HepG2 (cell line): ENCODE measurements at regions not wholly inside any gene's neighbourhood (a gene's known extent, or its start where the extent isn't known, plus 50 kb on each side); places are given as distances from the start of the nearest gene placed in this dataset.

ENCODE experiments used
- ATAC-seq: fragments of 200-7000 bp; cut with Tn5 transposase; 3 replicates; pipeline ENCODE4 v1.9.1; 2020; ENCODE audit warnings: mild to moderate bottlenecking, moderate library complexity
- BruUV-seq: library from RNA; stranded (reverse); fragments of 400-500 nt; replicated peaks from 2 replicates; lab custom pipeline; 2021; lab: Mats Ljungman, UMichigan
- CTCF ChIA-PET: fragments of 300-600 bp; formaldehyde crosslinking; extraction: SDS; loops from one replicate; lab custom pipeline; 2021; ENCODE audit warnings: low total read pairs, inconsistent platforms, low intra/inter-chr PET ratio; lab: Yijun Ruan, JAX
- POLR2A ChIA-PET: fragments of 350-600 bp; sonication (Branson Sonifier 250); formaldehyde crosslinking; loops from one replicate; lab custom pipeline; 2020; ENCODE audit warnings: antibody characterized with exemption, inconsistent platforms; lab: Yijun Ruan, JAX
- DNase-seq: peaks from one replicate; pipeline ENCODE4 v3.0.0-alpha.2; 2015; ENCODE audit warnings: low spot score
- FAIRE-seq: peaks from 3 replicates; lab custom pipeline; 2011; peaks lifted over from hg19 to GRCh38; lab: Jason Lieb, UNC
- H2AFZ ChIP-seq: one replicate; pipeline ENCODE4 v1.6.1; 2011; ENCODE audit warnings: low read length, inconsistent platforms
- H3K27ac ChIP-seq: fragments of 300-600 bp; 3 replicates; pipeline ENCODE4 v1.8.0; 2011; ENCODE audit warnings: mixed run types, mild to moderate bottlenecking, mixed read lengths, low read length, inconsistent platforms; ENCODE audit not compliant: insufficient read depth; ENCODE audit errors: extremely low read length
- H3K27me3 ChIP-seq, 2 experiments: fragments of 200-600 bp in 1 of 2; 2 replicates in 1 of 2; 3 replicates in 1 of 2; pipeline versions ENCODE4 v1.6.0 to v1.8.0; 2011; ENCODE audit warnings: low read length in 2 of 2, mild to moderate bottlenecking in 2 of 2, moderate library complexity in 2 of 2, inconsistent platforms in 1 of 2; ENCODE audit not compliant: insufficient read depth in 2 of 2, control insufficient read depth in 1 of 2
- H3K36me3 ChIP-seq, 2 experiments: fragments of 200-600 bp in 1 of 2; replicated peaks in 1 of 2; 2 replicates in 1 of 2; 3 replicates in 1 of 2; pipeline versions ENCODE4 v1.5.1 to v1.8.0; 2011; ENCODE audit warnings: low read length in 2 of 2, inconsistent platforms in 1 of 2; ENCODE audit not compliant: insufficient read depth in 2 of 2, control insufficient read depth in 1 of 2
- H3K4me1 ChIP-seq: 2 replicates; pipeline ENCODE4 v1.5.1; 2012; ENCODE audit warnings: low read length, inconsistent platforms; ENCODE audit not compliant: insufficient read depth
- H3K4me2 ChIP-seq: 2 replicates; pipeline ENCODE4 v1.6.0; 2011; ENCODE audit warnings: low read depth, low read length, inconsistent platforms
- H3K4me3 ChIP-seq, 3 experiments: fragments of 200-600 bp in 1 of 3; sonication (generic), shearing (Covaris generic) in 1 of 3; replicated peaks in 1 of 3; 2 replicates each; pipeline ENCODE4 v1.5.1; 2011 to 2016; ENCODE audit warnings: low read length in 3 of 3, inconsistent platforms in 2 of 3, low read depth in 2 of 3, mild to moderate bottlenecking in 2 of 3, control low read depth in 1 of 3, mixed read lengths in 1 of 3; ENCODE audit not compliant: insufficient read depth in 1 of 3
- H3K79me2 ChIP-seq: one replicate; pipeline ENCODE4 v1.6.1; 2011; ENCODE audit warnings: low read length, inconsistent platforms; ENCODE audit not compliant: insufficient read depth
- H3K9ac ChIP-seq: 2 replicates; pipeline ENCODE4 v1.6.0; 2011; ENCODE audit warnings: mild to moderate bottlenecking, low read depth, low read length, inconsistent platforms; ENCODE audit not compliant: insufficient read depth
- H3K9me3 ChIP-seq: 2 replicates; pipeline ENCODE4 v1.5.1; 2012; ENCODE audit warnings: mild to moderate bottlenecking, low read length
- H4K20me1 ChIP-seq: 2 replicates; pipeline ENCODE4 v1.6.0; 2011; ENCODE audit warnings: inconsistent platforms, mild to moderate bottlenecking, low read length, moderate library complexity; ENCODE audit not compliant: insufficient read depth
- CHD4 ChIP-seq: fragments of 200-600 bp; sonication (generic); IDR thresholded peaks from 2 replicates; pipeline ENCODE4 v1.7.0; 2017; ENCODE audit warnings: mild to moderate bottlenecking, low read length, borderline replicate concordance
- DMTF1 ChIP-seq: sonication (generic); formaldehyde crosslinking; IDR thresholded peaks from 2 replicates; pipeline ENCODE4 v1.4.0; 2020; ENCODE audit warnings: mild to moderate bottlenecking, missing genetic modification reagents
- HNRNPK ChIP-seq: fragments of 200-400 bp; formaldehyde crosslinking; IDR thresholded peaks from 2 replicates; pipeline ENCODE4 v1.6.1; 2018; ENCODE audit warnings: low read length, low read depth, moderate library complexity, mild to moderate bottlenecking; ENCODE audit not compliant: poor library complexity, severe bottlenecking
- KMT2B ChIP-seq: IDR thresholded peaks from 2 replicates; pipeline ENCODE4 v1.6.1; 2016; ENCODE audit warnings: missing genetic modification reagents, missing compliant biosample characterization
- PAXIP1 ChIP-seq: sonication (generic); formaldehyde crosslinking; conservative IDR thresholded peaks from 2 replicates; pipeline ENCODE4 v1.4.0; 2020; ENCODE audit warnings: mild to moderate bottlenecking, missing genetic modification reagents, moderate library complexity
- RARG ChIP-seq: sonication (generic); formaldehyde crosslinking; IDR thresholded peaks from 2 replicates; pipeline ENCODE4 v1.4.0; 2020; ENCODE audit warnings: low read depth, mild to moderate bottlenecking, missing genetic modification reagents
- RFXAP ChIP-seq: sonication (generic); formaldehyde crosslinking; IDR thresholded peaks from 2 replicates; pipeline ENCODE4 v1.4.0; 2020; ENCODE audit warnings: missing genetic modification reagents, borderline replicate concordance
- SP4 ChIP-seq: sonication (generic); formaldehyde crosslinking; IDR thresholded peaks from 2 replicates; pipeline ENCODE4 v1.8.1; 2023; ENCODE audit warnings: mild to moderate bottlenecking, missing genetic modification reagents
- ZBTB49 ChIP-seq: sonication (generic); formaldehyde crosslinking; IDR thresholded peaks from 2 replicates; pipeline ENCODE4 v1.4.0; 2020; ENCODE audit warnings: missing genetic modification reagents, borderline replicate concordance
- ZNF326 ChIP-seq: sonication (generic); formaldehyde crosslinking; IDR thresholded peaks from 2 replicates; pipeline ENCODE4 v1.4.0; 2020; ENCODE audit warnings: missing genetic modification reagents, borderline replicate concordance
- ZNF574 ChIP-seq: sonication (generic); formaldehyde crosslinking; IDR thresholded peaks from 2 replicates; pipeline ENCODE4 v1.4.0; 2020; ENCODE audit warnings: missing genetic modification reagents
- WGBS: methylation state at CpG from one replicate; pipeline ENCODE4 v1.1.6; 2017; ENCODE audit warnings: low lambda C conversion rate; 5-methylcytosine and 5-hydroxymethylcytosine counted together
- in situ Hi-C: cut with HindIII; loops from 2 replicates; pipeline ENCODE4 v1.10.0; 2017; ENCODE audit warnings: low pct_unique_long_range_greater_than_20kb; ENCODE audit not compliant: extremely low pct_ligation_motif_present
- intact Hi-C: fragments of 100-400 bp; cut with micrococcal nuclease; formaldehyde crosslinking; loops from one replicate; pipeline ENCODE4 v1.10.0; 2022; ENCODE audit not compliant: unreplicated experiment

GRCh38 chr10:62647375-62648092, 157.0 kb upstream of the ADO start:
- ATAC-seq (no peak), DNase-seq (no peak), FAIRE-seq (no peak)
- in situ Hi-C loops = no loop called here
- ChIA-PET CTCF (no interaction called here), POLR2A (no interaction called here)
- no peaks in the 10 kb centered on the region for H3K9me3 ChIP-seq
- no peak overlapping the region for H3K27ac ChIP-seq
- no peaks in the 10 kb centered on the region for H3K79me2 ChIP-seq
- no peaks in the 10 kb centered on the region for H3K36me3 ChIP-seq
- H3K4me1 ChIP-seq = no peaks in the 10 kb centered on the region
- no peaks in the 10 kb centered on the region for H3K27me3 ChIP-seq
- no peaks in the 10 kb centered on the region for H4K20me1 ChIP-seq
- 36% methylated on average over 6 of the region's 6 CpGs for WGBS
- TF ChIP-seq HNRNPK (no peak), RARG (no peak), DMTF1 (CRISPR knock-in tag) (no peak), KMT2B (CRISPR knock-in tag) (no peak), ZNF574 (no peak), ZNF326 (no peak), SP4 (CRISPR knock-in tag) (no peak), PAXIP1 (CRISPR knock-in tag) (no peak), RFXAP (CRISPR knock-in tag) (no peak), ZBTB49 (no peak), CHD4 (no peak)
- H3K4me2 ChIP-seq = no peak overlapping the region
- no peak overlapping the region for H3K4me3 ChIP-seq
- no peak overlapping the region for H2AFZ ChIP-seq
- no peak overlapping the region for H3K9ac ChIP-seq
- intact Hi-C loops = no loop called here
- BruUV-seq = no TSS peak
